HUDEP-2 (cell line): ENCODE measurements at regions not wholly inside any gene's neighbourhood (a gene's known extent, or its start where the extent isn't known, plus 50 kb on each side); places are given as distances from the start of the nearest gene placed in this dataset.
"Not testable (repeated sequence)": the region's sequence is repeated elsewhere in the genome, so short reads cannot be mapped to it uniquely, and the experiment has no call there.

Experiments
- DNase-seq, 76 experiments: peaks; one replicate each; lab custom pipeline; 2025; ENCODE audit not compliant: unreplicated experiment in 76 of 76; lab: John Stamatoyannopoulos, UW

GRCh38 chrX:10939424-10939823 is 171.7 kb upstream of the HCCS start:
- DNase-seq, result no peak

DNA sequence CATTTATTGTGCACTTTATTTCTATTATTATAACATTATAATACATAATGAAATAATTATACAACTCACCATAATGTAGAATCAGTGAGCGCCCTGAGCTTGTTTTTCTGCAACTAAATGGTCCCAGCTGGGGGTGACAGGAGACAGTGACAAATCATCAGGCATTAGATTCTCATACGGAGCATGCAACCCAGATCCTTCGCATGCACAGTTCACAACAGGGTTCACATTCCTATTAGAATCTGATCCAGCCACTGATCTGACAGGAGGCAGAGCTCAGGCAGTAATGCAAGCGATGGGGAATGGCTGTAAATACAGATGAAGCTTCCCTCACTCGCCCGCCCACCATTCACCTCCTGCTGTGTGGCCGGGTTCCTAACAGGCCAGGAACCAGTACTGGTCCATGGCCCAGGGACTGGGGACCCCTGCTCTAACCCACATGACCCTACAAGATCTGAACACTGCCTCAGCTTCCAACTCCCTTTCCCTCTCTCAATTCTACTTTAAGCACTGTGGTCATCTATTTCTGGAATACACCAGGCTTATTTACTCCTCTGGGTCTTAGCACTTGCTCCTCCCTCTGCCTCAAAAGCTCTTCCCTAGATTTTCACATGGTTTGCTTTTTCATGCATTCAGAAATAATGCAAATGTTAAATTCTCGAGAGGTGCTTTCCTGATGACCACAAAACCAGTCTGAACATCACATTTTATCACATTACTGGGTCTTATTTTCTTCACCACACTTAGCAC is 166.8 kb upstream of the HCCS start:
- no peak for DNase-seq

DNA sequence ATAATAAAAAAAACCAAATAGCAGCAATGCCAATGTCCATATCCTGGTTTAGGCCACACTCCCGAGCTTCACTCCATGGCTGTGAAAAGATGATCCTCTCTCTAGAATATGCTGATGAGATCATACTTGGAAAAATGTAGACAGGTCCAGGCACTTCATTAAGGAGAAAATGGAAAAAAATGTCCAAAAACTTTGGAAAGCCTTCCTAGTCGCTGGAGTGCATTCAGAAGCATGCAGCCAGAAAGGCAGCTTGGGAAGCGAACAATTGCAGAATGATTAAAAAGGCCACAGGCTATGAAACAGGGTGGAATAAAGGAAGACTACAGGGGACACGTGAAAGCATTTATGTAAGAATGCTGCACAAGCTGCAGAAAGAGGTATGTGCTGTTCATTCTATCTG is 165.6 kb upstream of the HCCS start:
- no peak for DNase-seq

- DNase-seq, result no peak
Measured at GRCh38 chrX:10949541-10949940, 161.6 kb upstream of the HCCS start.

DNA sequence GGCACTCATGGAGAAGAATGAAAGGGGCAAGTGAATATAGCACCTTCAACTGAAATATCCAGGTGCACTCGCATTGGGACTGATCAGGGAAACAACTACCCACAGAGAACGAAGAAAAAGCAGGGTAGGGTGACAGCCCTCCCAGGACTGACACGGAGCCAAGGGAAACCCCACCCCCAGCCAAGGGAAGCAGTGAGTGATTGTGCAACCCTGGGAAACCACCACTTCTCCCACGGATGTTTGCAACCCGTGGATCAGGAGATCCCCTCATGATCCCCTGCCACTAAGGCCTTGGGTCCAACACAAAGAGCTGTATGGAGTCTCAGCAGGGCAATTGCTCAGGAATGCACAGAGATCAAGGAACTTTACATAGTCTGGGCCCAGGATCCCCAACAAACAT is 158.5 kb upstream of the HCCS start:
- no peak for DNase-seq

GRCh38 chrX:10965174-10965798 is 145.8 kb upstream of the HCCS start:
- no peak for DNase-seq

- DNase-seq, result no peak
Measured at GRCh38 chrX:10966057-10966456, 145.1 kb upstream of the HCCS start.

DNA sequence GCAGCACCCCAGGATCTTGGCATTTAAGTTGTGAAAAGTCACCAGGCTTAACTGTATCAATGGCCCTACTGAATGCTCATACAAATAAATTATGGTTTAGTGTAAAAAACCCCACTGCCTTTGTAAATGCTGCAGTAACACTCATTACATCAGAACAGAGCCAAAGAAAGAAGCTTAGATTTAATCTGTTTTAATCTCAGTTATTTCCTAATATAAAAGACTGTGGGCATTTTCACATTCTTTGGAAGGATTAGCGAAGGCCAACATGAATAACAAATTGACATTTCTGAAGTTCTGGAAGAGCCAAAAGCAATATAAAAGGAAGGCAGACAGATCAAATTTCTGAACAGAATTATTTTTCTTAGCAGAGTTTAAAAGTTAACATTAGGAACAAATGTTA is 140.0 kb upstream of the HCCS start:
- no peak for DNase-seq

DNA sequence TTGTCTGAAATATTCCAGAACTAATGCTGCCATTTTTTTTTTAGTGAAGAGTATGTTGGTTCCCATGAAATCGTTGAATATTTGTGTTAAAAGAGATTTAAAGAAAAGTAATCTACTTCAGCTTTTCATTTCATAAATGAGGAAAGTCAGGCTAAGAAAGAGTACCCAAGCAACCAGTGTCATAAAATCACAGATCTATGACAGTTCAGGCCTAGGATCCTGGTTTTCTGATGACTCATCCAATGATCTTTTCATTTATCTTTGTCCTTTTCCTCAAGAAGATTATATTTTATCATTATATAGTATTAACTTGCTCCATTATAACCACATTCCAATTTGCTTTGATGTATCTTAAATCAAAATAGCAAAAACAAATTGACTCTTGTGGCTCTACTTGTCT is 139.4 kb upstream of the HCCS start:
- no peak for DNase-seq

- no peak for DNase-seq
Measured at GRCh38 chrX:10972706-10973105, 138.4 kb upstream of the HCCS start.

DNA sequence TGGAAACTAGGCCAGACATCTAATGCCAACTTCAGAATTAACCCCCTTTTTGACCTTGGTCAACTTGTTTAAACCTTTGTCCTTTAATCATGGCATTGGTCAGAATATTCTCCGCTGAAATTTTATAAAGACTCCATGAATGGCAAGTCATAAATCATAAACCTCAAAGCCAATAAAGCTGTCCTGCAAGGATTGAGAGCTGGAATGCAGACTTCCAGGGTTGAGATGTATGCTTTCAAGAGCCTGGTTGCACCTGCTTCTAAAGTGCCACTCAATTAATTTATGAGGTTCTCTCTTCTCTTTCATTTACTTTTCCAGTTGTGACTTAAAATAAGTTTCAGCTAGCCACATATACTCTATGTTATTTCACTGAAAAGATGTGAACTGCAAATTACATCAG is 136.2 kb upstream of the HCCS start:
- no peak for DNase-seq

GRCh38 chrX:10979956-10980355 is 131.2 kb upstream of the HCCS start:
- no peak for DNase-seq

GRCh38 chrX:10981506-10981905 is 129.6 kb upstream of the HCCS start:
- DNase-seq, result no peak

- DNase-seq, result no peak
Measured at GRCh38 chrX:10983526-10983925, 127.6 kb upstream of the HCCS start.

GRCh38 chrX:10984213-10984612 is 126.9 kb upstream of the HCCS start:
- no peak for DNase-seq

GRCh38 chrX:10986616-10987015 is 124.5 kb upstream of the HCCS start:
- no peak for DNase-seq

DNA sequence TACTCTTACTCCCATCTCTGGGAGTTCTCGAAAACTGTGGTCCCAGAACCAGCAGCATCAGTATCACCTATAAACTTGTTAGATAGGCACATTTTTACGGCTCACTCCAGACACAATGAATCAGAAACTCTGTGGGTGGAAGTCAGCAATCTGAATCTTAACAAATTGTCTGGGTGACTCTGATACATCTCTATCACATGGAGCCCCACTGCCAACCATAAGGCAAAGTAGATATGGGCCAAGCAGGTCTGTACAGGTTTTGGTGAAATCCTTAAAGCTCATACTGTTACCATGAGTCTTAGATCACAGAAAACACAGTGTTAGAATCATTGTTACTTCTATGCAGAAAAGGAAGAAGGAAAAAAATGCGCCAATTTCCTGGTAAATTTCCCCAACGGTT is 122.5 kb upstream of the HCCS start:
- no peak for DNase-seq

GRCh38 chrX:10989386-10989785 is 121.7 kb upstream of the HCCS start:
- DNase-seq, result no peak

GRCh38 chrX:10990418-10990817 is 120.7 kb upstream of the HCCS start:
- no peak for DNase-seq

DNA sequence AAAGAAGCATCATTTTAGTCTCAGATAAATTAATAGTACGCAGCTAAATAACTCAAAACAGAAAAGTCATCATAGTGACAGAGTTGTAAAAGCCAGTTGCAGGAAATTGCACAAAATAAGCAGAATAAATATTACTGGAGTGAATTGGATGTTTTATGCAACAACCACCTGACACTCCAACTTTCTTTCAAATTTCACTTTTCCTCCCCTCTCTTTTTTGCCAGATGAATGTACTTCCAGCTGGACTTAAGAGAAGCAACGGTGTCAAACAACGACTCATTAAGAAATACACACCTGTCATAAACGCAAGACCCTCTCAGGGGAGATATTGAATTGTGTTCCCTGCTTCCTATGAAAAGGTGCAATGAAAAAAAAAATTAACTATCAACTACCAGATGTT is 120.2 kb upstream of the HCCS start:
- no peak for DNase-seq

- no peak for DNase-seq
Measured at GRCh38 chrX:10992110-10992509, 119.0 kb upstream of the HCCS start.

GRCh38 chrX:11007076-11007475 is 104.1 kb upstream of the HCCS start:
- DNase-seq, result not testable (repeated sequence)

GRCh38 chrX:11010476-11010875 is 100.7 kb upstream of the HCCS start:
- no peak for DNase-seq
